BE2C (cell line): ENCODE measurements at regions not wholly inside any gene's neighbourhood (a gene's known extent, or its start where the extent isn't known, plus 50 kb on each side); places are given as distances from the start of the nearest gene placed in this dataset.
A peak's percentile ranks its signal among the peaks of the same experiment; 100 is the strongest.
"Not testable (repeated sequence)": the region's sequence is repeated elsewhere in the genome, so short reads cannot be mapped to it uniquely, and the experiment has no call there.

ENCODE experiments used
- DNase-seq: peaks from one replicate; pipeline ENCODE4 v3.0.0-alpha.2; 2020
- H3K27me3 ChIP-seq: fragments of 250-450 bp; sonication (Bioruptor Pico); 2 replicates; pipeline ENCODE4 v1.5.1; 2020; ENCODE audit warnings: mild to moderate bottlenecking
- H3K36me3 ChIP-seq: fragments of 250-450 bp; sonication (Bioruptor Pico); 2 replicates; pipeline ENCODE4 v1.5.1; 2020; ENCODE audit warnings: mild to moderate bottlenecking
- H3K4me1 ChIP-seq: fragments of 250-450 bp; sonication (Bioruptor Pico); 2 replicates; pipeline ENCODE4 v1.5.1; 2020
- H3K4me3 ChIP-seq: 2 replicates; pipeline ENCODE4 v1.5.1; 2011; ENCODE audit warnings: low read depth, low read length
- H3K9me3 ChIP-seq: fragments of 250-450 bp; sonication (Bioruptor Pico); 2 replicates; pipeline ENCODE4 v1.5.1; 2020
- CTCF ChIP-seq: IDR thresholded peaks from 2 replicates; pipeline ENCODE4 v1.5.1; 2012; ENCODE audit warnings: mild to moderate bottlenecking, low read depth, low read length

- no peaks in the 10 kb centered on the region for H3K4me1 ChIP-seq
- H3K27me3 ChIP-seq: no peaks in the 10 kb centered on the region
- H3K4me3 ChIP-seq: no peak overlapping the region
- no peak for DNase-seq
- no peaks in the 10 kb centered on the region for H3K9me3 ChIP-seq
- no peak for TF ChIP-seq CTCF
- H3K36me3 ChIP-seq: no peaks in the 10 kb centered on the region
Measured at GRCh38 chr7:3158341-3158760, 114.7 kb upstream of the CARD11 start.

DNA sequence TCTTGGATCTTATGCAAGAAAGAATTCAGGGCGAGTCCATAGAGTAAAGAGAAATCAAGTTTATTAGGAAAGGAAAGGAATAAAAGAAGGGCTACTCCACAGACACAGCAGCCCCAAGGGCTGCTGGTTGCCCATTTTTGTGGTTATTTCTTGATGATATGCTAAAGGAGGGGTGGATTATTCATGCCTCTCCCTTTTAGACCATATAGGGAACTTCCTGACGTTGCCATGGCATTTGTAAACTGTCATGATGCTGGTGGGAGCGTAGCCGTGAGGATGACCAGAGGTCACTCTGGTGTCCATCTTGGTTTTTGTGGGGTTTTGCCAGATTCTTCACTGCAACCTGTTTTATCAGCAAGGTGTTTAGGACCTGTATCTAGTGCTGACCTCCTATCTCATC, 115.4 kb upstream of the CARD11 start:
- H3K4me3 ChIP-seq: no peak overlapping the region
- H3K27me3 ChIP-seq: no peaks in the 10 kb centered on the region
- no peaks in the 10 kb centered on the region for H3K36me3 ChIP-seq
- TF ChIP-seq CTCF: no peak
- H3K9me3 ChIP-seq: no peaks in the 10 kb centered on the region
- DNase-seq: no peak
- H3K4me1 ChIP-seq: no peaks in the 10 kb centered on the region

- no peaks in the 10 kb centered on the region for H3K9me3 ChIP-seq
- H3K4me1 ChIP-seq: no peaks in the 10 kb centered on the region
- TF ChIP-seq CTCF: no peak
- DNase-seq: no peak
- no peaks in the 10 kb centered on the region for H3K27me3 ChIP-seq
- no peak overlapping the region for H3K4me3 ChIP-seq
- no peaks in the 10 kb centered on the region for H3K36me3 ChIP-seq
Measured at GRCh38 chr7:3159445-3159844, 115.8 kb upstream of the CARD11 start.

GRCh38 chr7:3159926-3160325, 116.3 kb upstream of the CARD11 start:
- H3K4me3 ChIP-seq, H3K4me1 ChIP-seq, DNase-seq, H3K36me3 ChIP-seq, H3K27me3 ChIP-seq, H3K9me3 ChIP-seq: not testable (repeated sequence)

- Histone ChIP-seq H3K36me3 (no peaks in the 10 kb centered on the region), H3K9me3 (no peaks in the 10 kb centered on the region), H3K27me3 (no peaks in the 10 kb centered on the region), H3K4me1 (no peaks in the 10 kb centered on the region), H3K4me3 (no peak overlapping the region)
- 0 out of 2 replicates have a peak, but pooled peaks have one; percentile 21 for TF ChIP-seq CTCF
- no peak for DNase-seq
Measured at GRCh38 chr7:3162289-3162688, 118.6 kb upstream of the CARD11 start.

DNA sequence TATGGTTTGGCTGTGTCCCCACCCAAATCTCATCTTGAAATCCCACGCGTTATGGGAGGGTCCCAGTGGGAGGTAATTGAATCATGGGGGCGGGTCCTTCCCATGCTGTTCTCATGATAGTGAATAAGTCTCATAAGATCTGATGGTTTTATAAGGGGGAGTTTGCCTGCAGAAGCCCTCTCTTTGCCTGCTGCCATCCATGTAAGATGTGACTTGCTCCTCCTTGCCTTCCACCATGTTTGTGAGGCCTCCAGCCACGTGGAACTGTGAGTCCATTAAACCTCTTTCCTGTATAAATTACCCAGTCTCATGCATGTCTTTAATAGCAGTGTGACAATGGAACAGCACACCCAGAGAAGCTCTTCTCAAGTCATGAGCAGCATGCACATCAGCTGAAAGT, 119.1 kb upstream of the CARD11 start:
- not testable (repeated sequence) for H3K4me1 ChIP-seq, H3K4me3 ChIP-seq, H3K36me3 ChIP-seq, H3K27me3 ChIP-seq, H3K9me3 ChIP-seq, DNase-seq

GRCh38 chr7:3164380-3164792, 120.7 kb upstream of the CARD11 start:
- Histone ChIP-seq H3K4me3 (no peak overlapping the region), H3K9me3 (no peaks in the 10 kb centered on the region), H3K4me1 (no peaks in the 10 kb centered on the region), H3K27me3 (no peaks in the 10 kb centered on the region), H3K36me3 (no peaks in the 10 kb centered on the region)
- DNase-seq: no peak
- TF ChIP-seq CTCF: no peak
